ENCODE measurements at regions not wholly inside any gene's neighbourhood (a gene's known extent, or its start where the extent isn't known, plus 50 kb on each side); places are given as distances from the start of the nearest gene placed in this dataset.

GRCh38 chr6:1020133-1020532 lies 291.8 kb upstream of the FOXQ1 start:
- H3K4me3 ChIP-seq (replicated peaks in 1 of 2; ENCODE audit: low read depth in 2 of 2, low read length in 2 of 2) = no peak overlapping the region
- TF ChIP-seq, protein P1, sequence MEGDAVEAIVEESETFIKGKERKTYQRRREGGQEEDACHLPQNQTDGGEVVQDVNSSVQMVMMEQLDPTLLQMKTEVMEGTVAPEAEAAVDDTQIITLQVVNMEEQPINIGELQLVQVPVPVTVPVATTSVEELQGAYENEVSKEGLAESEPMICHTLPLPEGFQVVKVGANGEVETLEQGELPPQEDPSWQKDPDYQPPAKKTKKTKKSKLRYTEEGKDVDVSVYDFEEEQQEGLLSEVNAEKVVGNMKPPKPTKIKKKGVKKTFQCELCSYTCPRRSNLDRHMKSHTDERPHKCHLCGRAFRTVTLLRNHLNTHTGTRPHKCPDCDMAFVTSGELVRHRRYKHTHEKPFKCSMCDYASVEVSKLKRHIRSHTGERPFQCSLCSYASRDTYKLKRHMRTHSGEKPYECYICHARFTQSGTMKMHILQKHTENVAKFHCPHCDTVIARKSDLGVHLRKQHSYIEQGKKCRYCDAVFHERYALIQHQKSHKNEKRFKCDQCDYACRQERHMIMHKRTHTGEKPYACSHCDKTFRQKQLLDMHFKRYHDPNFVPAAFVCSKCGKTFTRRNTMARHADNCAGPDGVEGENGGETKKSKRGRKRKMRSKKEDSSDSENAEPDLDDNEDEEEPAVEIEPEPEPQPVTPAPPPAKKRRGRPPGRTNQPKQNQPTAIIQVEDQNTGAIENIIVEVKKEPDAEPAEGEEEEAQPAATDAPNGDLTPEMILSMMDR (IDR thresholded peaks at IDR 0.05; ENCODE audit: low read depth, low read length) = no peak
- no peak for DNase-seq (ENCODE audit: low read depth in 2 of 2)

DNA sequence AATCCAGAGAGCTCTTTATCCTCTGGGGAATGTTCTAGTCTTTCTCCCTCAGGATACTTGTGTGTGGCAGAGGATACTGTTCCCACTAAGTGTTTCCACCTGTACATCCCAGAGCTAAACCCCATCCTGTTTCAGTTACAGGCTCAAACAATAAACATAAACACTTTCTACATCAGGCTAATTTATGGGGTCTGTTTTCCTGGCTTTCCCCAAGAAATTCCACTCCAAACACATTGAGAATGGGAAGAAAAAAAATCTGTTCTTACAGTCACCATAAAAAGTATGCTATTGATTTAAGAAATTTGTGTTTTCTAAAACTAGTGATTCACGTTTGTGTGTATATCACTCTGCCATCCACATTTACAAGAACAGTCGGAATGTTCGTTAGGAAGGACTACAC lies 293.9 kb upstream of the FOXQ1 start:
- H3K4me3 ChIP-seq (replicated peaks in 1 of 2; ENCODE audit: low read depth in 2 of 2, low read length in 2 of 2) = no peak overlapping the region
- TF ChIP-seq, protein P1 (IDR thresholded peaks at IDR 0.05; ENCODE audit: low read depth, low read length) = no peak
- DNase-seq (ENCODE audit: low read depth in 2 of 2) = no peak

DNA sequence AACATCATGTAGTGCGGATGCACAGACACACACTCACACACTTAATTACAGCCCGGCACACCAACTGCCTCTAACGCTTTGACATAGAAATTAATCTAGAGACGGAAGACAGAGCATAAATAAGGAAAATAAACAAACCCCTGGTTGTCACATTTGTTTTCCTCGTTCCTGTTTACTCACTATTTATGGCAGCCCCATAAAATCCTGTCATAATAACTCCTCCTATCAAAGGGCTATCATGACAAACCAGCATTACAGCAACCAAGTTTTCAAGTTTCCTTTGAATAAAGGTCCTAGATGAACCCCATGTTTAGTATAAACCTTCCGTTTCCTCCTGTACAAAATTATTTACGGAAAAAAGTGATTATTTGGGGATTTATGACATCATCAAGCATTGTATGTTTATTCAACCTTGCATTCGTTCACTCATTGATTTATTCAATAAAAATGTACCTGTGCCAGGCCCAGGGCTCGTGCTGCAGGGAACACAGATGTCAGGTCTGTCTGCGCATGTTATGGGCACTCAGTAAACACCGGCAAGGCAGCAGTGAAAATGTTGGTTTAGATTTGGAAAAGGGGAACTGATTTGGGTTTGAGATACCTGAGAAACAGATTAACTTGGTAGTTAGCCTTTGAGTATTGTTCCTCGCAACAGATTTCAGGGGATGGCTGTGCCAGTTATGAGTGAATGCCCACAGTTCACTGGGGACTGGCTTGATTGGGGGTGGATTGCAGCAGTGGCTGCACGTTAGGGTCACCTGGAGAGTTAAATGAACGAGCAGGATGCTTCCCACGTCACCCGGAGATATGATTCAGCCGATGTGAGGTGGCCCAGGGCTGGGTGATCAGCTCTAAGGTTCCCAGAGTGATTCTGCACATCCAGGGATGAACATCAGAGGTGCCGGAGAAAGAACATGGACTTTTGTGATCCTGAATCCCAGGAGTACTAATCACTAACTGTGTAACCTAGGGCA lies 295.3 kb upstream of the FOXQ1 start:
- no peak for DNase-seq (ENCODE audit: low read depth in 2 of 2)
- TF ChIP-seq, protein P1 (IDR thresholded peaks at IDR 0.05; ENCODE audit: low read depth, low read length) = no peak
- no peak overlapping the region for H3K4me3 ChIP-seq (replicated peaks in 1 of 2; ENCODE audit: low read depth in 2 of 2, low read length in 2 of 2)

GRCh38 chr6:1015825-1016224 lies 296.1 kb upstream of the FOXQ1 start:
- H3K4me3 ChIP-seq (replicated peaks in 1 of 2; ENCODE audit: low read depth in 2 of 2, low read length in 2 of 2) = no peak overlapping the region
- no peak for DNase-seq (ENCODE audit: low read depth in 2 of 2)
- TF ChIP-seq, protein P1 (IDR thresholded peaks at IDR 0.05; ENCODE audit: low read depth, low read length) = no peak

DNA sequence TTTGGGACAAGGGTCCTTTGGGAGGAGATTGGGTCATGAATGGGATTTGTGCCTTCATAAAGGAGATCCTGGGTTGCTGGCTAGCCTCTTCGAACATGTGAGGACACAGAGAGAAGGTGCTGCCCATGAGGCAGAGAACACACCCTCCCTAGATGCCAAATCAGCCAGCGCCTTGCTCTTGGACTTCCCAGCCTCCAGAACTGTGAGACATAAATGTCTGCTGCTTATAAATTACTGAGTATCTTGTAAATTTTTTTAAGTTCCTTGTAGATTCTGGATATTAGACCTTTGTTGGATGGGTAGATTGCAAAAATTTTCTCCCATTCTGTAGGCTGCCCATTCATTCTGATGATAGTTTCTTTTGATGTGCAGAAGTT lies 297.5 kb upstream of the FOXQ1 start:
- no peak overlapping the region for H3K4me3 ChIP-seq (replicated peaks in 1 of 2; ENCODE audit: low read depth in 2 of 2, low read length in 2 of 2)
- DNase-seq (ENCODE audit: low read depth in 2 of 2) = no peak
- TF ChIP-seq, protein P1 (IDR thresholded peaks at IDR 0.05; ENCODE audit: low read depth, low read length) = no peak

GRCh38 chr6:1013656-1014430 lies 298.1 kb upstream of the FOXQ1 start:
- no peak for DNase-seq (ENCODE audit: low read depth in 2 of 2)
- no peak overlapping the region for H3K4me3 ChIP-seq (replicated peaks in 1 of 2; ENCODE audit: low read depth in 2 of 2, low read length in 2 of 2)
- TF ChIP-seq, protein P1 (IDR thresholded peaks at IDR 0.05; ENCODE audit: low read depth, low read length) = no peak
